ENCODE measurements at regions not wholly inside any gene's neighbourhood (a gene's known extent, or its start where the extent isn't known, plus 50 kb on each side); places are given as distances from the start of the nearest gene placed in this dataset.
A peak's percentile ranks its signal among the peaks of the same experiment; 100 is the strongest.
"Not testable (repeated sequence)": the region's sequence is repeated elsewhere in the genome, so short reads cannot be mapped to it uniquely, and the experiment has no call there.

DNA sequence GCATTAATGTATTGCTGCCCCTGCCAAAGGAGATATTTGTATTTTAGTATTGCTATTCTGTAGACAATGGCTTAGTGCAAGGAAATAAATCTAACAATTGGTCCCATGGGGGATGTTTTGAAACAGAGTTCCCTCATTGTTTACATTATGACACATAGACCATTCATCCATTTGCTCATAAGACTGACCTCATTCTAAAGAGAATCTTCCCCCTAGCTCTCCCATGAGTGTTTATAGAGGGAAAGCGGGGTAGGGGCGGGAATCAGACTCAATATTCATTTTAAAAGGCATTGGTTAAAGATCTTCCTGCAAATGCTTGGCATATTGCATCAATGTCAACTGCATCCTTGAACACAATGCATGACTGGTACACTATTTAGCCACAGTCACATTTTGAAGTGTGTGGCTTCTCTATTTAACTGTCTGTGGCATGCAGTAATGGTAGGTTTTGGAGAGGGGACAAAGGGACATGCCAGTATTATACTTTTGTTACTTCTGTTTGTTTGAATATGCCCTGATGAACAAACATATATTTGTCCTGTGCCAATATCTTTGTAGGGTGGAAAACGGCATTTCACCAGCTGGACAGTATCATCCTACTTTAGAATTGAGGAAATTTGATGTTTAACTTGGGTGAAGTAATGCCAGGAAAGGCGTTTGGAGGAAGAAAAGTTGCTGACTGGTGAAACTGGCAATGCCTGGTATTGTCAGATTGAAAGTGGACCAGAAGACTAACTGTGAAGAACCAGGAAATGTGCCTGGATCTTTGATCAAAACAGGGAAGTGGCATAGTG is 84.1 kb upstream of the MEGF10 start:
- Mint-ChIP-seq H3K27me3 (ENCODE audit: unreplicated experiment) (no peaks in the 10 kb centered on the region), H3K36me3 (ENCODE audit: unreplicated experiment) (no peaks in the 10 kb centered on the region), H3K27ac (ENCODE audit: unreplicated experiment) (peak overlapping the region; percentile 68), H3K9me3 (ENCODE audit: unreplicated experiment) (no peaks in the 10 kb centered on the region), H3K4me1 (ENCODE audit: unreplicated experiment) (peaks cover 39% of the 10 kb centered on the region), H3K4me3 (ENCODE audit: unreplicated experiment) (no peak overlapping the region)
- TF ChIP-seq, protein P1, sequence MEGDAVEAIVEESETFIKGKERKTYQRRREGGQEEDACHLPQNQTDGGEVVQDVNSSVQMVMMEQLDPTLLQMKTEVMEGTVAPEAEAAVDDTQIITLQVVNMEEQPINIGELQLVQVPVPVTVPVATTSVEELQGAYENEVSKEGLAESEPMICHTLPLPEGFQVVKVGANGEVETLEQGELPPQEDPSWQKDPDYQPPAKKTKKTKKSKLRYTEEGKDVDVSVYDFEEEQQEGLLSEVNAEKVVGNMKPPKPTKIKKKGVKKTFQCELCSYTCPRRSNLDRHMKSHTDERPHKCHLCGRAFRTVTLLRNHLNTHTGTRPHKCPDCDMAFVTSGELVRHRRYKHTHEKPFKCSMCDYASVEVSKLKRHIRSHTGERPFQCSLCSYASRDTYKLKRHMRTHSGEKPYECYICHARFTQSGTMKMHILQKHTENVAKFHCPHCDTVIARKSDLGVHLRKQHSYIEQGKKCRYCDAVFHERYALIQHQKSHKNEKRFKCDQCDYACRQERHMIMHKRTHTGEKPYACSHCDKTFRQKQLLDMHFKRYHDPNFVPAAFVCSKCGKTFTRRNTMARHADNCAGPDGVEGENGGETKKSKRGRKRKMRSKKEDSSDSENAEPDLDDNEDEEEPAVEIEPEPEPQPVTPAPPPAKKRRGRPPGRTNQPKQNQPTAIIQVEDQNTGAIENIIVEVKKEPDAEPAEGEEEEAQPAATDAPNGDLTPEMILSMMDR (IDR thresholded peaks at IDR 0.05), result no peak
- DNase-seq (ENCODE audit: extremely low spot score, unreplicated experiment), result no peak

DNA sequence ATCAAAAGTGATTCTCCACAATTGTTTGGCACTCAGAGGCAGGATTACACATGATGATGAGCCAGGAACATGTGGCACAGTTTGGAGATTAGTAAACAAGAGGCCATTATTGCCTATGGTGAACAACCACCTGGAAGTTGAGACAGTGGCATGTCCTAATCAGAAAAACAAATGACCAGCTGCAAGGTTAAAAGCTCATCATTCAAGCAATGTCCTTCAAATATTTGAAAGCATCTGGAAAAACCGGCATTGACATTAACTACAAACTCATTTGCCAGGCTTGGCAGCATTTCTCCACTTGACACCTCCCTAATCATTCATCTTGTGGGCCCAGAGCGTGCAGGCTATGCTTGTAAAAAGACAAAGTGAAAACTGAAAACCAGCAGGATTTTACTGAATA is 80.6 kb upstream of the MEGF10 start:
- no peak for DNase-seq (ENCODE audit: extremely low spot score, unreplicated experiment)
- Mint-ChIP-seq H3K27ac (ENCODE audit: unreplicated experiment) (no peak overlapping the region), H3K4me3 (ENCODE audit: unreplicated experiment) (no peak overlapping the region), H3K36me3 (ENCODE audit: unreplicated experiment) (no peaks in the 10 kb centered on the region), H3K9me3 (ENCODE audit: unreplicated experiment) (no peaks in the 10 kb centered on the region), H3K4me1 (ENCODE audit: unreplicated experiment) (peaks cover 26% of the 10 kb centered on the region), H3K27me3 (ENCODE audit: unreplicated experiment) (no peaks in the 10 kb centered on the region)
- TF ChIP-seq, protein P1 (IDR thresholded peaks at IDR 0.05), result no peak

DNA sequence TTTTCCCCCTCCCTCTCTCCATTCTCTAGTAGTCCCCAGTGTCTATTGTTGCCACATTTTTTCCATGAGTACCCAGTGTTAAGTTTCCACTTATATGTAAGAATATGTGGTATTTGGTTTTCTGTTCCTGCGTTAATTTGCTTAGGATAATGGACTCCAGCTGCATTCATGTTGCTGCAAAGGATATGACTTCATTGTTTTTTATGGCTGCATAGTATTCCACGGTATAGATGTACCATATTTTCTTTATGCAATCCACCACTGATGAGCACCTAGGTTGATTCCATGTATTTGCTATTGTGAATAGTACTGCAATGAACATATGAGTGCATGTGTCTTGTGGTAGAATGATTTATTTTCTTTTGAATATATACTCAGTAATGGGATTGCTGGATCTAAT is 77.4 kb upstream of the MEGF10 start:
- H3K27ac Mint-ChIP-seq (ENCODE audit: unreplicated experiment), result no peak overlapping the region
- DNase-seq (ENCODE audit: extremely low spot score, unreplicated experiment), result no peak
- H3K27me3 Mint-ChIP-seq (ENCODE audit: unreplicated experiment), result no peaks in the 10 kb centered on the region
- H3K4me3 Mint-ChIP-seq (ENCODE audit: unreplicated experiment), result no peak overlapping the region
- H3K4me1 Mint-ChIP-seq (ENCODE audit: unreplicated experiment), result peaks cover 13% of the 10 kb centered on the region
- no peaks in the 10 kb centered on the region for H3K36me3 Mint-ChIP-seq (ENCODE audit: unreplicated experiment)
- no peaks in the 10 kb centered on the region for H3K9me3 Mint-ChIP-seq (ENCODE audit: unreplicated experiment)
- TF ChIP-seq, protein P1 (IDR thresholded peaks at IDR 0.05), result no peak

DNA sequence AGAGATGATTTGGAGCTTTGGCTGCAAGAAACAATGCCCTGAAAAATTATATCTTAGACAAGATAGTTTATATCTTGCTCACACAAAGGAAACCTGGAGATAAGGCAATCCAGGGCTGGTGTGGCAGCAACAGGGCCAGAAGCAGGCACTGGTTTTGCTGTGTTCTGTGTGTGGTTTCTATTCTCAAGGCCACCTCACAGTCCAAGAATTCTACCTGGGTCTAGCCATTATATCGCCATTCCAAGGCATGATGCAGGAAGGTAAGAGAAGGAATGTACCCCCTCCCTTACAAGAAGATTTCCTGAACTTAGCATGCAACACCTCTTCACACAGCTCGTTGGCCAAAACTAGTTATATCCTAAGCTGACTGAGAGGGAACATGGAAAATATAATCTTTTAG is 74.5 kb upstream of the MEGF10 start:
- Mint-ChIP-seq H3K4me3 (ENCODE audit: unreplicated experiment) (no peak overlapping the region), H3K4me1 (ENCODE audit: unreplicated experiment) (peaks cover 8% of the 10 kb centered on the region), H3K36me3 (ENCODE audit: unreplicated experiment) (no peaks in the 10 kb centered on the region), H3K27ac (ENCODE audit: unreplicated experiment) (no peak overlapping the region), H3K27me3 (ENCODE audit: unreplicated experiment) (peaks cover 5% of the 10 kb centered on the region), H3K9me3 (ENCODE audit: unreplicated experiment) (no peaks in the 10 kb centered on the region)
- no peak for DNase-seq (ENCODE audit: extremely low spot score, unreplicated experiment)
- TF ChIP-seq, protein P1 (IDR thresholded peaks at IDR 0.05), result no peak

DNA sequence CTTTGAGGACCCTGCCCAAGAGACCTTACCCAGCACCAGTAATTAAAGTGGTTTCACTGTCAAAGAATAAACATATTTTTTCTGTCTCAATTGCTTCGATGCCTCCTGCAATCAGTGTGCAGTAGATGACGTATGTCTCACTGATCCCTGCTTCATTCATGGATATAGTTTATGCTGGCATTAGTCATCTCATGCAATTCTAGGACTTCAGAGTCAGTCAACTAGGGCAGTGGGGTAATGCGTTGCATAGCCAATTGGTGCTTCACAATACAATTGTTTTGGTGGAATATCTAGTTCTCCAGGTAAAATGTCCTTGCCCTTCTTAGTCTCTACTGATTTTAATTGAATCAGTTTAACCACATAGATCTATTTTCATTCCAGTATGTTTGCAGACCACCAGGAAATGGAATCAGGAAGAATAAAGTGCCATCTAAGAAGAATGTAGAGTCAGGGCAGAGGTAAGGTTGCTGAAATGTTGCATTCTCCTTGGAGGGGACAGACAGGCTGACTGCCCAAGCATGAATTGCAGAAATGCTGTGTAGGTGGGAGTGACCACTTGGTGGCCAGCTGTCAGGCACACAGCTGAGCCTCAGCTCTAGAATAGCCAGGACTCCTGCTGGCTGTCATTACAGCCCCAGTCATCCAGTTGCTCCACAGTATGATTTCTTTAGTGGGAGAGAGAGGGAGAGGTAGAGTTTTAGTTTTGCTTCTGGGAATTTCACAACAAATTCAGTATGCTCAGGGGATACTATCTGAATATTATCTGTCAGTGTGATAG is 73.5 kb upstream of the MEGF10 start:
- no peak for DNase-seq (ENCODE audit: extremely low spot score, unreplicated experiment)
- no peak overlapping the region for H3K4me3 Mint-ChIP-seq (ENCODE audit: unreplicated experiment)
- H3K27me3 Mint-ChIP-seq (ENCODE audit: unreplicated experiment), result peaks cover 5% of the 10 kb centered on the region
- no peaks in the 10 kb centered on the region for H3K9me3 Mint-ChIP-seq (ENCODE audit: unreplicated experiment)
- TF ChIP-seq, protein P1 (IDR thresholded peaks at IDR 0.05), result peak; percentile 25
- H3K36me3 Mint-ChIP-seq (ENCODE audit: unreplicated experiment), result no peaks in the 10 kb centered on the region
- H3K4me1 Mint-ChIP-seq (ENCODE audit: unreplicated experiment), result peaks cover 8% of the 10 kb centered on the region
- H3K27ac Mint-ChIP-seq (ENCODE audit: unreplicated experiment), result no peak overlapping the region

DNA sequence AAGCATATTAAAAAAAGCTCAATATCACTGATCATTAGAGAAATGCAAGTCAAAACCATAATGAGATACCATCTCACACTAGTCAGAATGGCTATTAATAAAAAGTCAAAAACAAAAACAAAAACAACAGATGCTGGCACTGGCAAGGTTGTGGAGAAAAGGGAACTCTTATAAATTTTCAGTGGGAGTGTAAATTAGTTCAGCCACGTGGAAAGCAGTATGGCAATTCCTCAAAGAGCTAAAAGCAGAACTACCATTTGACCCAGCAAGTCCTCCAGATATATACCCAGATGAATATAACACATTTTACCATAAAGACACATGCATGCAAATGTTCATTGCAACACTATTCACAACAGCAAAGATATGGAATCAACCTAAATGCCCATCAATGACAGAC is 68.7 kb upstream of the MEGF10 start:
- not testable (repeated sequence) for H3K36me3 Mint-ChIP-seq (ENCODE audit: unreplicated experiment); H3K27me3 Mint-ChIP-seq (ENCODE audit: unreplicated experiment); H3K27ac Mint-ChIP-seq (ENCODE audit: unreplicated experiment); DNase-seq (ENCODE audit: extremely low spot score, unreplicated experiment); H3K9me3 Mint-ChIP-seq (ENCODE audit: unreplicated experiment); H3K4me3 Mint-ChIP-seq (ENCODE audit: unreplicated experiment); H3K4me1 Mint-ChIP-seq (ENCODE audit: unreplicated experiment)

DNA sequence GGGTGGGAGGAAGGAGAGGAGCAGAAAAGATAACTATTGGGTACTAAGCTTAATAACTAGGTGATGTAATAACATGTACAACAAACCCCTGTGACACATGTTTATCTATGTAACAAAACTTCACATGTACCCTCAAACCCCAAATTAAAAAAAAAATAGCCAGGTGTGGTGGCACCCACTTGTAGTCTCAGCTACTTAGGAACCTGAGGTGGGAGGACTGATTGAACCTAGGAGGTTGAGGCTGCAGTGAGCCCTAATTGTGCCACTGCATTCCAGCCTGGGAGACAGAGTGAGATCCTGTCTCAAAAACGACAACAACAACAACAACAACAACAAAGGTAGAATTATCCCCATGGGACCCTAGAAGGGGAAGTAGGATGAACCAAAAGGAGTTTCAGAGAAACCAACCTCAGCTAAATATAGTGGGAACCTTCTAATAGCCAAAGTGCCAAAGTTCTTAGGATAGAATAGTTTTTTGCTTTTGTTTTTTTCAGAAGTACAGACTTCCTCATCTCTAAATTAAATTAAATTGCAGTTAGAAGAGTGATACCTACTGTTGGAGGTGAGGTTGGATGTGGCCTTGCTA is 67.9 kb upstream of the MEGF10 start:
- H3K9me3 Mint-ChIP-seq (ENCODE audit: unreplicated experiment); H3K36me3 Mint-ChIP-seq (ENCODE audit: unreplicated experiment); H3K27ac Mint-ChIP-seq (ENCODE audit: unreplicated experiment); H3K27me3 Mint-ChIP-seq (ENCODE audit: unreplicated experiment); H3K4me1 Mint-ChIP-seq (ENCODE audit: unreplicated experiment); H3K4me3 Mint-ChIP-seq (ENCODE audit: unreplicated experiment); DNase-seq (ENCODE audit: extremely low spot score, unreplicated experiment): not testable (repeated sequence)
